LNCAP (cell line): ENCODE measurements at regions not wholly inside any gene's neighbourhood (a gene's known extent, or its start where the extent isn't known, plus 50 kb on each side); places are given as distances from the start of the nearest gene placed in this dataset.
A peak's percentile ranks its signal among the peaks of the same experiment; 100 is the strongest.

Source experiments
- CTCF ChIP-seq: fragments of 450-650 bp; IDR thresholded peaks from 2 replicates; pipeline ENCODE4 v1.5.1; 2017; ENCODE audit warnings: mild to moderate bottlenecking

- TF ChIP-seq CTCF, result no peak
Measured at GRCh38 chr6:170483413-170483812, 69.7 kb downstream of the PSMB1 start.

DNA sequence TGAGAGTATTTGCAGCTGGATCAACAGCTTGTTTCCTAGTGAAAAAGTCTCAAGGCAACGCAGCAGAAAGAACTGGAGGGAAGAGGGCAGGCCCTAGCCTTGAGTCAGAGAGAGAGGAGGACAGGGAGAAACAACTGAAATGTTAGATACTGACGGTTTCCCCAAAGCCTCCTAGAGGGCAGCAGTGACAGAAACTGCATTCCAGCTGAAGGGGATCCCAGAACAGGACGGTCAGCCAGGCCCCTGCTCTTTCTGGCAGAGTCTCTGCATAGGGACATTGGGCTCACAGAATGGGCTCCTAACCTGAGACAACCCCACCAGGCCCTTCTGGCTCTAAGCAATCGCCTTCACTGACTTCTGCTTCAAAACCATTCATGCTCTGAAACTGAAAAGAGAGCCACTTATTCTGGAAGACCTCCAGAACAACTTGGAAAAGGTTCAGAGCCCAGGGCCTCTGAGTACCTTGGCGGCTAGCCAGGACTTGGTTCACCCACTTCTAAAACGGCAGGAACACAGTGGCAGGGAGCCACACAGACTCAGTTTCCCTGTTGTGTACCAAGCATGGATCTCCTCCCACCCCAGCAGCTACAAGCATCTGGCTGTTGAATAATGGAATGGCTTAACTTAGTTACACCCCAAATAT lies 72.9 kb downstream of the PSMB1 start:
- TF ChIP-seq CTCF, result peak; percentile 28; the same call in 1 of the 2 replicates

DNA sequence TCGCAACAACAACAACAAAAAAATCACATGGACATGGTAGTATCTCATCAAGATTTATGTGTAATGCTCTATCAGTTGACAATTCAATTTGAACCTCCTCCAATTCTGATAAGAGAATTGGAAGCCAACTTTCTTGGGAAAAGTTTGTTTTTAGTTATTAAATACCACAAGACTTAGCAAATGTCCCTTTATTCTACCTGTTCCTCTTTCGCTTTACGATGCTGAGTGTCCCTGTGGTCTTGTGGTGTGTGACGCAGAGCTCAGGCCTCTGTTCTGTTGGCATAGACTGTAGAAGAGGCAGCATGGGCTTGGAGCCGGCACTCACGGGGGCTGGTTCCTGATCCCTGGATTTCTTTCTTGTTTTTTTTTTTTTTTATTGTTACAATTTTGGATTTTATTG lies 76.7 kb downstream of the PSMB1 start:
- no peak for TF ChIP-seq CTCF

DNA sequence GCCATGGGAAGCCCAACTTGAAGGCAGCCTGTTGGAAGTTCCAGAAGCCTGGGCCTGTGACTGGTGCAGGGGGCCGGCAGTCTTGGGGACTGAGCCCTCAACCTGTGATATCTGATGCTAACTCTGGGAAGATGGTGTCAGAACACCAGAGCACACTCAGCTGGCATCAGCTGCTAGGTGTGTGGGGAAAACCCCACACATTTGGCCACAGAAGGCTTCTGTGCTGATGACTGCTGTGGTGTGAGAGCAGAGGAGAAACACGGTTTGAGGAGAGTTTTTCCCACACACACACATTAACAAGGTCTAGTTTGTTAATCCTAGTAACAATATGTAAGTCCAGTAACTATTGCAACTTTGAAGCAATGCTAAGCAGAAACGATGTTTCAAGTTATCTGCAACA lies 78.0 kb downstream of the PSMB1 start:
- TF ChIP-seq CTCF, result no peak

GRCh38 chr6:170473801-170474200 lies 79.3 kb downstream of the PSMB1 start:
- TF ChIP-seq CTCF, result no peak

- TF ChIP-seq CTCF, result no peak
Measured at GRCh38 chr6:170473301-170473717, 79.8 kb downstream of the PSMB1 start.

GRCh38 chr6:170471491-170471890 lies 81.6 kb downstream of the PSMB1 start:
- TF ChIP-seq CTCF, result no peak

- TF ChIP-seq CTCF, result no peak
Measured at GRCh38 chr6:170470734-170471133, 82.4 kb downstream of the PSMB1 start.
